ENCODE measurements at regions not wholly inside any gene's neighbourhood (a gene's known extent, or its start where the extent isn't known, plus 50 kb on each side); places are given as distances from the start of the nearest gene placed in this dataset.

GRCh38 chr20:20797521-20798310 is 85.3 kb upstream of the RALGAPA2 start:
- WGBS, 2 donors (ENCODE audit: extremely low coverage in 2 of 2, insufficient read length in 2 of 2, insufficient replicate concordance in 1 of 2), result no CpG with 5 or more reads among the region's 14 CpGs
- no peak overlapping the region for H2BK15ac ChIP-seq (ENCODE audit: low read length)
- H3K18ac ChIP-seq (ENCODE audit: low read length), result no peak overlapping the region
- no peak overlapping the region for H2BK120ac ChIP-seq (ENCODE audit: low read depth, low read length)
- peaks cover 0 to 1% of the 10 kb centered on the region in 2 donors for H3K4me1 ChIP-seq (ENCODE audit: control insufficient read depth in 2 of 2, insufficient read depth in 1 of 2, low read depth in 1 of 2, low read length in 2 of 2)
- no peak overlapping the region for H3K23ac ChIP-seq (ENCODE audit: low read depth, low read length, poor library complexity)
- no peaks in the 10 kb centered on the region for H3K36me3 ChIP-seq (replicated peaks in 1 of 2; ENCODE audit: control insufficient read depth in 2 of 2, insufficient read depth in 2 of 2, low read length in 2 of 2)
- H3K4ac ChIP-seq (ENCODE audit: low read length), result no peak overlapping the region
- no peak overlapping the region for H3K9ac ChIP-seq (ENCODE audit: low read depth, low read length, poor library complexity)
- H3K27ac ChIP-seq (replicated peaks; ENCODE audit: low read length), result no peak overlapping the region
- H2BK12ac ChIP-seq (ENCODE audit: low read length), result no peak overlapping the region
- H3K4me2 ChIP-seq (ENCODE audit: insufficient read depth, low read length, poor library complexity, severe bottlenecking), result no peak overlapping the region
- H2AK5ac ChIP-seq (ENCODE audit: low read depth, low read length), result no peak overlapping the region
- no peak overlapping the region for H2AFZ ChIP-seq (ENCODE audit: low read length)
- H4K8ac ChIP-seq (ENCODE audit: low read depth, low read length), result no peak overlapping the region
- H3K14ac ChIP-seq (ENCODE audit: low read length), result no peak overlapping the region
- no peak for DNase-seq (ENCODE audit: low spot score)
- no peaks in the 10 kb centered on the region for H3K79me1 ChIP-seq (ENCODE audit: low read depth, low read length)
- H3K27me3 ChIP-seq (ENCODE audit: control insufficient read depth in 3 of 3, insufficient read depth in 3 of 3, low read depth in 1 of 3, low read length in 3 of 3), result peaks cover 0 to 11% (median 0%) of the 10 kb centered on the region in 3 experiments
- no peak overlapping the region for H4K91ac ChIP-seq (ENCODE audit: low read depth, low read length, poor library complexity)
- H2BK5ac ChIP-seq (ENCODE audit: low read length), result no peak overlapping the region
- H3K9me3 ChIP-seq (replicated peaks in 1 of 2; ENCODE audit: control insufficient read depth in 2 of 2, insufficient read depth in 1 of 2, low read depth in 1 of 2, low read length in 2 of 2), result no peaks in the 10 kb centered on the region
- H3K4me3 ChIP-seq (ENCODE audit: low read length in 2 of 2), result no peak overlapping the region

GRCh38 chr20:20796766-20797440 is 84.5 kb upstream of the RALGAPA2 start:
- Histone ChIP-seq H3K27ac (replicated peaks; ENCODE audit: low read length) (no peak overlapping the region), H2BK12ac (ENCODE audit: low read length) (no peak overlapping the region), H3K36me3 (replicated peaks in 1 of 2; ENCODE audit: control insufficient read depth in 2 of 2, insufficient read depth in 2 of 2, low read length in 2 of 2) (no peaks in the 10 kb centered on the region), H3K23ac (ENCODE audit: low read depth, low read length, poor library complexity) (no peak overlapping the region), H4K8ac (ENCODE audit: low read depth, low read length) (no peak overlapping the region), H3K9ac (ENCODE audit: low read depth, low read length, poor library complexity) (no peak overlapping the region), H2AK5ac (ENCODE audit: low read depth, low read length) (no peak overlapping the region), H3K9me3 (replicated peaks in 1 of 2; ENCODE audit: control insufficient read depth in 2 of 2, insufficient read depth in 1 of 2, low read depth in 1 of 2, low read length in 2 of 2) (no peaks in the 10 kb centered on the region), H2BK15ac (ENCODE audit: low read length) (no peak overlapping the region), H2AFZ (ENCODE audit: low read length) (no peak overlapping the region), H3K4ac (ENCODE audit: low read length) (no peak overlapping the region), H4K91ac (ENCODE audit: low read depth, low read length, poor library complexity) (no peak overlapping the region), H3K79me1 (ENCODE audit: low read depth, low read length) (no peaks in the 10 kb centered on the region), H3K4me3 (ENCODE audit: low read length in 2 of 2) (no peak overlapping the region), H3K27me3 (ENCODE audit: control insufficient read depth in 3 of 3, insufficient read depth in 3 of 3, low read depth in 1 of 3, low read length in 3 of 3) (peaks cover 0 to 11% (median 0%) of the 10 kb centered on the region in 3 experiments), H3K18ac (ENCODE audit: low read length) (no peak overlapping the region), H2BK120ac (ENCODE audit: low read depth, low read length) (no peak overlapping the region), H2BK5ac (ENCODE audit: low read length) (no peak overlapping the region), H3K4me2 (ENCODE audit: insufficient read depth, low read length, poor library complexity, severe bottlenecking) (no peak overlapping the region), H3K4me1 (ENCODE audit: control insufficient read depth in 2 of 2, insufficient read depth in 1 of 2, low read depth in 1 of 2, low read length in 2 of 2) (peaks cover 0 to 1% of the 10 kb centered on the region in 2 donors), H3K14ac (ENCODE audit: low read length) (no peak overlapping the region)
- WGBS, 2 donors (ENCODE audit: extremely low coverage in 2 of 2, insufficient read length in 2 of 2, insufficient replicate concordance in 1 of 2), result no CpG with 5 or more reads among the region's 18 CpGs
- no peak for DNase-seq (ENCODE audit: low spot score)

- no peak overlapping the region for H3K9ac ChIP-seq (ENCODE audit: low read depth, low read length, poor library complexity)
- no peak overlapping the region for H3K4me3 ChIP-seq (ENCODE audit: low read length in 2 of 2)
- H3K27me3 ChIP-seq (ENCODE audit: control insufficient read depth in 3 of 3, insufficient read depth in 3 of 3, low read depth in 1 of 3, low read length in 3 of 3), result peaks cover 0 to 7% (median 0%) of the 10 kb centered on the region in 3 experiments
- H2AFZ ChIP-seq (ENCODE audit: low read length), result no peak overlapping the region
- no peak overlapping the region for H2BK15ac ChIP-seq (ENCODE audit: low read length)
- H3K23ac ChIP-seq (ENCODE audit: low read depth, low read length, poor library complexity), result no peak overlapping the region
- no peak overlapping the region for H2AK5ac ChIP-seq (ENCODE audit: low read depth, low read length)
- no peak overlapping the region for H2BK12ac ChIP-seq (ENCODE audit: low read length)
- no peak overlapping the region for H3K18ac ChIP-seq (ENCODE audit: low read length)
- H3K4ac ChIP-seq (ENCODE audit: low read length), result no peak overlapping the region
- no CpG with 5 or more reads among the region's 5 CpGs for WGBS, 2 donors (ENCODE audit: extremely low coverage in 2 of 2, insufficient read length in 2 of 2, insufficient replicate concordance in 1 of 2)
- no peaks in the 10 kb centered on the region for H3K36me3 ChIP-seq (replicated peaks in 1 of 2; ENCODE audit: control insufficient read depth in 2 of 2, insufficient read depth in 2 of 2, low read length in 2 of 2)
- no peak overlapping the region for H4K91ac ChIP-seq (ENCODE audit: low read depth, low read length, poor library complexity)
- peaks cover 0 to 1% of the 10 kb centered on the region in 2 donors for H3K4me1 ChIP-seq (ENCODE audit: control insufficient read depth in 2 of 2, insufficient read depth in 1 of 2, low read depth in 1 of 2, low read length in 2 of 2)
- H4K8ac ChIP-seq (ENCODE audit: low read depth, low read length), result no peak overlapping the region
- H3K14ac ChIP-seq (ENCODE audit: low read length), result no peak overlapping the region
- no peaks in the 10 kb centered on the region for H3K79me1 ChIP-seq (ENCODE audit: low read depth, low read length)
- no peak for DNase-seq (ENCODE audit: low spot score)
- H3K4me2 ChIP-seq (ENCODE audit: insufficient read depth, low read length, poor library complexity, severe bottlenecking), result no peak overlapping the region
- no peak overlapping the region for H3K27ac ChIP-seq (replicated peaks; ENCODE audit: low read length)
- H2BK5ac ChIP-seq (ENCODE audit: low read length), result no peak overlapping the region
- no peak overlapping the region for H2BK120ac ChIP-seq (ENCODE audit: low read depth, low read length)
- no peaks in the 10 kb centered on the region for H3K9me3 ChIP-seq (replicated peaks in 1 of 2; ENCODE audit: control insufficient read depth in 2 of 2, insufficient read depth in 1 of 2, low read depth in 1 of 2, low read length in 2 of 2)
These were observed 83.3 kb upstream of the RALGAPA2 start for GRCh38 chr20:20795721-20796120.

GRCh38 chr20:20795119-20795518 is 82.7 kb upstream of the RALGAPA2 start:
- no peak overlapping the region for H3K4ac ChIP-seq (ENCODE audit: low read length)

More at GRCh38 chr20:20795119-20795518, 82.7 kb upstream of the RALGAPA2 start:
- WGBS, 2 donors (ENCODE audit: extremely low coverage in 2 of 2, insufficient read length in 2 of 2, insufficient replicate concordance in 1 of 2), result no CpG with 5 or more reads among the region's 3 CpGs
- Histone ChIP-seq H2BK12ac (ENCODE audit: low read length) (no peak overlapping the region), H3K27ac (replicated peaks; ENCODE audit: low read length) (no peak overlapping the region), H3K14ac (ENCODE audit: low read length) (no peak overlapping the region), H4K8ac (ENCODE audit: low read depth, low read length) (no peak overlapping the region), H2AFZ (ENCODE audit: low read length) (no peak overlapping the region), H3K18ac (ENCODE audit: low read length) (no peak overlapping the region), H3K36me3 (replicated peaks in 1 of 2; ENCODE audit: control insufficient read depth in 2 of 2, insufficient read depth in 2 of 2, low read length in 2 of 2) (no peaks in the 10 kb centered on the region), H3K4me2 (ENCODE audit: insufficient read depth, low read length, poor library complexity, severe bottlenecking) (no peak overlapping the region), H3K9ac (ENCODE audit: low read depth, low read length, poor library complexity) (no peak overlapping the region), H3K4me1 (ENCODE audit: control insufficient read depth in 2 of 2, insufficient read depth in 1 of 2, low read depth in 1 of 2, low read length in 2 of 2) (peaks cover 0 to 1% of the 10 kb centered on the region in 2 donors), H3K27me3 (ENCODE audit: control insufficient read depth in 3 of 3, insufficient read depth in 3 of 3, low read depth in 1 of 3, low read length in 3 of 3) (peaks cover 0 to 5% (median 0%) of the 10 kb centered on the region in 3 experiments), H3K4me3 (ENCODE audit: low read length in 2 of 2) (no peak overlapping the region), H2BK15ac (ENCODE audit: low read length) (no peak overlapping the region), H2BK120ac (ENCODE audit: low read depth, low read length) (no peak overlapping the region), H3K79me1 (ENCODE audit: low read depth, low read length) (no peaks in the 10 kb centered on the region), H3K9me3 (replicated peaks in 1 of 2; ENCODE audit: control insufficient read depth in 2 of 2, insufficient read depth in 1 of 2, low read depth in 1 of 2, low read length in 2 of 2) (no peaks in the 10 kb centered on the region), H2BK5ac (ENCODE audit: low read length) (no peak overlapping the region), H2AK5ac (ENCODE audit: low read depth, low read length) (no peak overlapping the region), H4K91ac (ENCODE audit: low read depth, low read length, poor library complexity) (no peak overlapping the region), H3K23ac (ENCODE audit: low read depth, low read length, poor library complexity) (no peak overlapping the region)
- DNase-seq (ENCODE audit: low spot score), result no peak
